Skeletal muscle satellite cell (primary cell): ENCODE measurements at regions not wholly inside any gene's neighbourhood (a gene's known extent, or its start where the extent isn't known, plus 50 kb on each side); places are given as distances from the start of the nearest gene placed in this dataset.

Source experiments
- H3K27me3 ChIP-seq: 2 replicates; pipeline ENCODE4 v1.7.0; 2013; ENCODE audit warnings: low read length; ENCODE audit not compliant: control insufficient read depth, insufficient read depth
- H3K36me3 ChIP-seq: 2 replicates; pipeline ENCODE4 v1.7.0; 2013; ENCODE audit warnings: mild to moderate bottlenecking, control low read depth, low read length; ENCODE audit not compliant: insufficient read depth
- H3K4me1 ChIP-seq: 2 replicates; pipeline ENCODE4 v1.7.0; 2013; ENCODE audit warnings: low read length; ENCODE audit not compliant: control insufficient read depth, insufficient read depth
- H3K4me2 ChIP-seq: 2 replicates; pipeline ENCODE4 v1.7.0; 2013; ENCODE audit warnings: mild to moderate bottlenecking, low read length
- H3K4me3 ChIP-seq: 2 replicates; pipeline ENCODE4 v1.7.0; 2013; ENCODE audit warnings: low read length
- H3K9ac ChIP-seq: 2 replicates; pipeline ENCODE4 v1.7.0; 2013; ENCODE audit warnings: mild to moderate bottlenecking, low read depth, low read length, moderate library complexity
- H3K9me3 ChIP-seq: replicated peaks from 2 replicates; pipeline ENCODE4 v1.7.0; 2013; ENCODE audit warnings: mild to moderate bottlenecking, control low read depth, low read length

GRCh38 chr1:234976861-234977680, 151.6 kb downstream of the TOMM20 start:
- H3K4me1 ChIP-seq, result peaks cover 76% of the 10 kb centered on the region
- no peaks in the 10 kb centered on the region for H3K36me3 ChIP-seq
- no peak overlapping the region for H3K4me3 ChIP-seq
- no peak overlapping the region for H3K9ac ChIP-seq
- H3K27me3 ChIP-seq, result no peaks in the 10 kb centered on the region
- no peaks in the 10 kb centered on the region for H3K9me3 ChIP-seq
- H3K4me2 ChIP-seq, result no peak overlapping the region

GRCh38 chr1:234975941-234976860, 152.4 kb downstream of the TOMM20 start:
- Histone ChIP-seq H3K4me1 (peaks cover 76% of the 10 kb centered on the region), H3K27me3 (no peaks in the 10 kb centered on the region), H3K4me3 (no peak overlapping the region), H3K9me3 (no peaks in the 10 kb centered on the region), H3K36me3 (no peaks in the 10 kb centered on the region), H3K4me2 (no peak overlapping the region), H3K9ac (peak overlapping the region; percentile 35)

GRCh38 chr1:234975122-234975940, 153.3 kb downstream of the TOMM20 start:
- H3K27me3 ChIP-seq, result no peaks in the 10 kb centered on the region
- H3K4me3 ChIP-seq, result no peak overlapping the region
- H3K36me3 ChIP-seq, result no peaks in the 10 kb centered on the region
- peak overlapping the region; percentile 35 for H3K9ac ChIP-seq
- H3K4me1 ChIP-seq, result peaks cover 76% of the 10 kb centered on the region
- H3K4me2 ChIP-seq, result peak overlapping the region; percentile 3
- H3K9me3 ChIP-seq, result no peaks in the 10 kb centered on the region

- Histone ChIP-seq H3K9me3 (no peaks in the 10 kb centered on the region), H3K4me1 (peaks cover 76% of the 10 kb centered on the region), H3K9ac (no peak overlapping the region), H3K36me3 (no peaks in the 10 kb centered on the region), H3K4me2 (no peak overlapping the region), H3K4me3 (no peak overlapping the region), H3K27me3 (no peaks in the 10 kb centered on the region)
Observed at GRCh38 chr1:234973426-234974250, 155.0 kb downstream of the TOMM20 start.

GRCh38 chr1:234972411-234973191, 156.0 kb downstream of the TOMM20 start:
- H3K27me3 ChIP-seq, result no peaks in the 10 kb centered on the region
- no peaks in the 10 kb centered on the region for H3K9me3 ChIP-seq
- no peaks in the 10 kb centered on the region for H3K36me3 ChIP-seq
- H3K4me3 ChIP-seq, result no peak overlapping the region
- H3K4me1 ChIP-seq, result peaks cover 68% of the 10 kb centered on the region
- H3K9ac ChIP-seq, result peak overlapping the region; percentile 2
- no peak overlapping the region for H3K4me2 ChIP-seq

GRCh38 chr1:234971586-234972297, 156.9 kb downstream of the TOMM20 start:
- Histone ChIP-seq H3K4me3 (no peak overlapping the region), H3K9me3 (no peaks in the 10 kb centered on the region), H3K27me3 (no peaks in the 10 kb centered on the region), H3K36me3 (no peaks in the 10 kb centered on the region), H3K4me1 (peaks cover 65% of the 10 kb centered on the region), H3K4me2 (peak overlapping the region; percentile 74), H3K9ac (peak overlapping the region; percentile 81)

- Histone ChIP-seq H3K4me3 (peak overlapping the region; percentile 31), H3K36me3 (no peaks in the 10 kb centered on the region), H3K27me3 (no peaks in the 10 kb centered on the region), H3K4me2 (peak overlapping the region; percentile 74), H3K9ac (peak overlapping the region; percentile 81), H3K4me1 (peaks cover 58% of the 10 kb centered on the region), H3K9me3 (no peaks in the 10 kb centered on the region)
Observed at GRCh38 chr1:234970731-234971476, 157.7 kb downstream of the TOMM20 start.

GRCh38 chr1:234970401-234970730, 158.3 kb downstream of the TOMM20 start:
- Histone ChIP-seq H3K36me3 (no peaks in the 10 kb centered on the region), H3K9ac (peak overlapping the region; percentile 81), H3K4me2 (peak overlapping the region; percentile 74), H3K4me1 (peaks cover 53% of the 10 kb centered on the region), H3K9me3 (no peaks in the 10 kb centered on the region), H3K27me3 (no peaks in the 10 kb centered on the region), H3K4me3 (peak overlapping the region; percentile 31)

- H3K4me3 ChIP-seq, result peak overlapping the region; percentile 42
- H3K27me3 ChIP-seq, result no peaks in the 10 kb centered on the region
- peak overlapping the region; percentile 74 for H3K4me2 ChIP-seq
- H3K9me3 ChIP-seq, result no peaks in the 10 kb centered on the region
- peak overlapping the region; percentile 81 for H3K9ac ChIP-seq
- no peaks in the 10 kb centered on the region for H3K36me3 ChIP-seq
- H3K4me1 ChIP-seq, result peaks cover 50% of the 10 kb centered on the region
Observed at GRCh38 chr1:234969581-234970400, 158.8 kb downstream of the TOMM20 start.
